ENCODE measurements at regions not wholly inside any gene's neighbourhood (a gene's known extent, or its start where the extent isn't known, plus 50 kb on each side); places are given as distances from the start of the nearest gene placed in this dataset.

- no peak for TF ChIP-seq CTCF (conservative IDR thresholded peaks at IDR 0.05; ENCODE audit: low read depth, low read length)
- no peaks in the 10 kb centered on the region for H3K36me3 ChIP-seq (ENCODE audit: insufficient read depth)
- H2AFZ ChIP-seq (ENCODE audit: low read depth) = no peak overlapping the region
- no peaks in the 10 kb centered on the region for H3K27me3 ChIP-seq (ENCODE audit: insufficient read depth, low read depth)
- no peak overlapping the region for H3K4me2 ChIP-seq
- no peak overlapping the region for H3K4me3 ChIP-seq (IDR thresholded peaks at IDR 0.05; ENCODE audit: insufficient read depth, low read depth, low read length)
- no peaks in the 10 kb centered on the region for H3K4me1 ChIP-seq (ENCODE audit: low read depth, poor library complexity, severe bottlenecking)
- H3K79me2 ChIP-seq (ENCODE audit: insufficient read depth, low read depth) = no peaks in the 10 kb centered on the region
- no peaks in the 10 kb centered on the region for H4K20me1 ChIP-seq (ENCODE audit: insufficient read depth)
- no peak overlapping the region for H3K27ac ChIP-seq
- H3K9ac ChIP-seq = no peak overlapping the region
Observed at GRCh38 chr2:19675003-19675629, 226.7 kb downstream of the TTC32 start.

GRCh38 chr2:19674051-19675002 lies 227.5 kb downstream of the TTC32 start:
- Histone ChIP-seq H3K79me2 (ENCODE audit: insufficient read depth, low read depth) (no peaks in the 10 kb centered on the region), H3K4me3 (IDR thresholded peaks at IDR 0.05; ENCODE audit: insufficient read depth, low read depth, low read length) (no peak overlapping the region), H3K4me1 (ENCODE audit: low read depth, poor library complexity, severe bottlenecking) (no peaks in the 10 kb centered on the region), H3K36me3 (ENCODE audit: insufficient read depth) (no peaks in the 10 kb centered on the region), H3K27ac (no peak overlapping the region), H2AFZ (ENCODE audit: low read depth) (no peak overlapping the region), H3K4me2 (no peak overlapping the region), H3K9ac (no peak overlapping the region), H3K27me3 (ENCODE audit: insufficient read depth, low read depth) (no peaks in the 10 kb centered on the region), H4K20me1 (ENCODE audit: insufficient read depth) (no peaks in the 10 kb centered on the region)
- TF ChIP-seq CTCF (conservative IDR thresholded peaks at IDR 0.05; ENCODE audit: low read depth, low read length) = no peak

GRCh38 chr2:19673213-19673791 lies 228.5 kb downstream of the TTC32 start:
- Histone ChIP-seq H3K27ac (no peak overlapping the region), H4K20me1 (ENCODE audit: insufficient read depth) (no peaks in the 10 kb centered on the region), H3K9ac (no peak overlapping the region), H3K4me1 (ENCODE audit: low read depth, poor library complexity, severe bottlenecking) (no peaks in the 10 kb centered on the region), H2AFZ (ENCODE audit: low read depth) (no peak overlapping the region), H3K4me3 (IDR thresholded peaks at IDR 0.05; ENCODE audit: insufficient read depth, low read depth, low read length) (no peak overlapping the region), H3K79me2 (ENCODE audit: insufficient read depth, low read depth) (no peaks in the 10 kb centered on the region), H3K36me3 (ENCODE audit: insufficient read depth) (no peaks in the 10 kb centered on the region), H3K4me2 (no peak overlapping the region), H3K27me3 (ENCODE audit: insufficient read depth, low read depth) (no peaks in the 10 kb centered on the region)
- TF ChIP-seq CTCF (conservative IDR thresholded peaks at IDR 0.05; ENCODE audit: low read depth, low read length) = no peak

- Histone ChIP-seq H3K4me3 (IDR thresholded peaks at IDR 0.05; ENCODE audit: insufficient read depth, low read depth, low read length) (no peak overlapping the region), H3K27ac (no peak overlapping the region), H3K27me3 (ENCODE audit: insufficient read depth, low read depth) (no peaks in the 10 kb centered on the region), H3K36me3 (ENCODE audit: insufficient read depth) (no peaks in the 10 kb centered on the region), H3K9ac (no peak overlapping the region), H3K79me2 (ENCODE audit: insufficient read depth, low read depth) (no peaks in the 10 kb centered on the region), H2AFZ (ENCODE audit: low read depth) (no peak overlapping the region), H4K20me1 (ENCODE audit: insufficient read depth) (no peaks in the 10 kb centered on the region), H3K4me2 (no peak overlapping the region), H3K4me1 (ENCODE audit: low read depth, poor library complexity, severe bottlenecking) (no peaks in the 10 kb centered on the region)
- TF ChIP-seq CTCF (conservative IDR thresholded peaks at IDR 0.05; ENCODE audit: low read depth, low read length) = no peak
Observed at GRCh38 chr2:19671916-19672315, 229.9 kb downstream of the TTC32 start.

All from KMS-11 (cell line).